RWPE2 (cell line): ENCODE measurements at regions not wholly inside any gene's neighbourhood (a gene's known extent, or its start where the extent isn't known, plus 50 kb on each side); places are given as distances from the start of the nearest gene placed in this dataset.
"Not testable (repeated sequence)": the region's sequence is repeated elsewhere in the genome, so short reads cannot be mapped to it uniquely, and the experiment has no call there.

Source experiments
- ATAC-seq: fragments of 200-7000 bp; cut with Tn5 transposase; 3 replicates; pipeline ENCODE4 v1.9.1; 2021; ENCODE audit warnings: low read depth
- DNase-seq: peaks from one replicate; pipeline ENCODE4 v3.0.0-alpha.2; 2020; ENCODE audit warnings: low spot score
- H3K27ac ChIP-seq: fragments of 450-650 bp; 2 replicates; pipeline ENCODE4 v1.5.1; 2017; ENCODE audit warnings: mild to moderate bottlenecking; ENCODE audit not compliant: poor library complexity, severe bottlenecking
- H3K27me3 ChIP-seq: fragments of 250-450 bp; sonication (Bioruptor Pico); 2 replicates; pipeline ENCODE4 v1.5.1; 2021; ENCODE audit warnings: mild to moderate bottlenecking, moderate library complexity; ENCODE audit not compliant: insufficient read depth, poor library complexity, severe bottlenecking
- H3K36me3 ChIP-seq: fragments of 250-450 bp; sonication (Bioruptor Pico); 2 replicates; pipeline ENCODE4 v1.5.1; 2020; ENCODE audit warnings: low read depth, mild to moderate bottlenecking, moderate library complexity
- H3K4me1 ChIP-seq: fragments of 250-450 bp; sonication (Bioruptor Pico); 2 replicates; pipeline ENCODE4 v1.5.1; 2021; ENCODE audit warnings: mild to moderate bottlenecking, moderate library complexity; ENCODE audit not compliant: insufficient read depth, poor library complexity, severe bottlenecking
- H3K4me3 ChIP-seq: fragments of 250-450 bp; sonication (Bioruptor Pico); 2 replicates; pipeline ENCODE4 v1.5.1; 2021; ENCODE audit warnings: mild to moderate bottlenecking, moderate library complexity; ENCODE audit not compliant: severe bottlenecking
- H3K9me3 ChIP-seq: fragments of 250-450 bp; sonication (Bioruptor Pico); 2 replicates; pipeline ENCODE4 v1.5.1; 2021; ENCODE audit warnings: mild to moderate bottlenecking, moderate library complexity; ENCODE audit not compliant: severe bottlenecking
- CTCF ChIP-seq: fragments of 450-650 bp; IDR thresholded peaks from one replicate; pipeline ENCODE4 v1.5.1; 2017; ENCODE audit warnings: mild to moderate bottlenecking, moderate library complexity; ENCODE audit not compliant: poor library complexity, severe bottlenecking

GRCh38 chr14:105752420-105752819 is 226.0 kb downstream of the TMEM121 start:
- H3K27ac ChIP-seq, DNase-seq, H3K4me3 ChIP-seq, H3K4me1 ChIP-seq, H3K36me3 ChIP-seq, H3K9me3 ChIP-seq, ATAC-seq, H3K27me3 ChIP-seq: not testable (repeated sequence)

- Histone ChIP-seq H3K36me3 (no peaks in the 10 kb centered on the region), H3K27me3 (no peaks in the 10 kb centered on the region), H3K4me1 (no peaks in the 10 kb centered on the region), H3K27ac (no peak overlapping the region), H3K9me3 (no peaks in the 10 kb centered on the region), H3K4me3 (no peak overlapping the region)
- TF ChIP-seq CTCF = no peak
- DNase-seq (peak; percentile 69), ATAC-seq (no peak; the same call in 2 of the 3 replicates)
These were observed 234.4 kb downstream of the TMEM121 start for GRCh38 chr14:105760691-105761344.

- H3K27ac ChIP-seq, H3K4me3 ChIP-seq, ATAC-seq, H3K4me1 ChIP-seq, H3K27me3 ChIP-seq, H3K36me3 ChIP-seq, H3K9me3 ChIP-seq: not testable (repeated sequence)
- DNase-seq = peak; percentile 59
These were observed 235.0 kb downstream of the TMEM121 start for GRCh38 chr14:105761345-105761740.

GRCh38 chr14:105761842-105762241 is 235.5 kb downstream of the TMEM121 start:
- Histone ChIP-seq H3K27ac (no peak overlapping the region), H3K4me3 (no peak overlapping the region), H3K4me1 (no peaks in the 10 kb centered on the region), H3K9me3 (no peaks in the 10 kb centered on the region), H3K36me3 (no peaks in the 10 kb centered on the region), H3K27me3 (no peaks in the 10 kb centered on the region)
- no peak for TF ChIP-seq CTCF
- ATAC-seq (no peak), DNase-seq (no peak)

- DNase-seq, H3K4me3 ChIP-seq, H3K27me3 ChIP-seq, H3K27ac ChIP-seq, H3K9me3 ChIP-seq, H3K4me1 ChIP-seq, H3K36me3 ChIP-seq: not testable (repeated sequence)
- peak; percentile 31; the same call in 2 of the 3 replicates for ATAC-seq
These were observed 235.9 kb downstream of the TMEM121 start for GRCh38 chr14:105762262-105762661.

- H3K36me3 ChIP-seq, H3K27me3 ChIP-seq, ATAC-seq, H3K27ac ChIP-seq, H3K4me1 ChIP-seq, DNase-seq, H3K9me3 ChIP-seq, H3K4me3 ChIP-seq: not testable (repeated sequence)
These were observed 238.0 kb downstream of the TMEM121 start for GRCh38 chr14:105764254-105764901.

GRCh38 chr14:105765072-105765825 is 238.9 kb downstream of the TMEM121 start:
- H3K9me3 ChIP-seq, H3K27me3 ChIP-seq, H3K4me3 ChIP-seq, H3K36me3 ChIP-seq, DNase-seq, H3K27ac ChIP-seq, H3K4me1 ChIP-seq, ATAC-seq: not testable (repeated sequence)
